ENCODE measurements at regions not wholly inside any gene's neighbourhood (a gene's known extent, or its start where the extent isn't known, plus 50 kb on each side); places are given as distances from the start of the nearest gene placed in this dataset.

- TF ChIP-seq CTCF (IDR thresholded peaks at IDR 0.05), result no peak
- no peak for TF ChIP-seq POLR2A (IDR thresholded peaks at IDR 0.05)
Measured at GRCh38 chr5:40217553-40217952, 462.2 kb upstream of the PTGER4 start.
